ENCODE measurements at regions not wholly inside any gene's neighbourhood (a gene's known extent, or its start where the extent isn't known, plus 50 kb on each side); places are given as distances from the start of the nearest gene placed in this dataset.

DNA sequence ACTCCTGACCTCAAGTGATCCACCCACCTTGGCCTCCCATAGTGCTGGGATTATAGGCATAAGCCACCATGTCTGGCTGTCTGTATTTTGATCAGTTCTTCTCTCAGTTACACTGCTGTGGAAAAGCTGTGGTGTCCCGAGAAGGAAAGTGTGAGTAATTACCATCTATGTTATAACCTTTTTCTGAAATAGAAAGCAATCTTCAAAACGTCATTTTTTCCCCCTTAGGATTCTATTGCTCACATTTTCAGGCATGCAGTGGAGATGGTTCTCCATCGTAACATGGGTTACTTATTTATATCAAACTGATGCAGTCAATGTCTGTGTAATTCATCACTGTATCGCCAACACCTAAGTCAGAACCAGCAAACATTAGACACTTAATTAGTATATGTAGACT is 103.5 kb upstream of the FAM3C start:
- TF ChIP-seq EZH2 (optimal IDR thresholded peaks at IDR 0.05; ENCODE audit: low read depth, low read length): no peak
- TF ChIP-seq, protein P1, sequence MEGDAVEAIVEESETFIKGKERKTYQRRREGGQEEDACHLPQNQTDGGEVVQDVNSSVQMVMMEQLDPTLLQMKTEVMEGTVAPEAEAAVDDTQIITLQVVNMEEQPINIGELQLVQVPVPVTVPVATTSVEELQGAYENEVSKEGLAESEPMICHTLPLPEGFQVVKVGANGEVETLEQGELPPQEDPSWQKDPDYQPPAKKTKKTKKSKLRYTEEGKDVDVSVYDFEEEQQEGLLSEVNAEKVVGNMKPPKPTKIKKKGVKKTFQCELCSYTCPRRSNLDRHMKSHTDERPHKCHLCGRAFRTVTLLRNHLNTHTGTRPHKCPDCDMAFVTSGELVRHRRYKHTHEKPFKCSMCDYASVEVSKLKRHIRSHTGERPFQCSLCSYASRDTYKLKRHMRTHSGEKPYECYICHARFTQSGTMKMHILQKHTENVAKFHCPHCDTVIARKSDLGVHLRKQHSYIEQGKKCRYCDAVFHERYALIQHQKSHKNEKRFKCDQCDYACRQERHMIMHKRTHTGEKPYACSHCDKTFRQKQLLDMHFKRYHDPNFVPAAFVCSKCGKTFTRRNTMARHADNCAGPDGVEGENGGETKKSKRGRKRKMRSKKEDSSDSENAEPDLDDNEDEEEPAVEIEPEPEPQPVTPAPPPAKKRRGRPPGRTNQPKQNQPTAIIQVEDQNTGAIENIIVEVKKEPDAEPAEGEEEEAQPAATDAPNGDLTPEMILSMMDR (IDR thresholded peaks at IDR 0.05; ENCODE audit: low read length): no peak

Data from MM.1S (cell line).